Thoracic aorta (tissue), 2 donors: ENCODE measurements at regions not wholly inside any gene's neighbourhood (a gene's known extent, or its start where the extent isn't known, plus 50 kb on each side); places are given as distances from the start of the nearest gene placed in this dataset.
"Not testable (repeated sequence)": the region's sequence is repeated elsewhere in the genome, so short reads cannot be mapped to it uniquely, and the experiment has no call there.

Source experiments
- ATAC-seq: fragments of 150-250 bp; one replicate; pipeline ENCODE4 v1.8.0; 2017; ENCODE audit warnings: low read depth; ENCODE audit not compliant: insufficient number of reproducible peaks, low FRiP score
- DNase-seq: peaks from one replicate; pipeline ENCODE4 v3.0.0-alpha.2; 2020; ENCODE audit warnings: low spot score
- H3K27ac ChIP-seq, 2 donors: fragments of 200-600 bp; sonication (generic); 1 replicate in 1 of 2; 2 replicates in 1 of 2; pipeline ENCODE4 v1.5.1; 2016; ENCODE audit warnings: mild to moderate bottlenecking in 2 of 2, moderate library complexity in 2 of 2
- H3K27me3 ChIP-seq: fragments of 200-600 bp; sonication (generic); replicated peaks from 2 replicates; pipeline ENCODE4 v1.6.0; 2016; ENCODE audit warnings: mild to moderate bottlenecking; ENCODE audit not compliant: insufficient read depth
- H3K36me3 ChIP-seq: fragments of 200-600 bp; sonication (generic); one replicate; pipeline ENCODE4 v1.5.1; 2016
- H3K4me1 ChIP-seq, 2 donors: fragments of 200-600 bp; sonication (generic); 1 replicate in 1 of 2; 2 replicates in 1 of 2; pipeline versions ENCODE4 v1.5.1 to v1.6.0; 2016; ENCODE audit warnings: low read depth in 2 of 2, mild to moderate bottlenecking in 1 of 2; ENCODE audit not compliant: control insufficient read depth in 1 of 2
- H3K4me3 ChIP-seq: fragments of 200-600 bp; sonication (generic); 2 replicates; pipeline ENCODE4 v1.5.1; 2016; ENCODE audit warnings: mild to moderate bottlenecking
- H3K9me3 ChIP-seq: fragments of 200-600 bp; sonication (generic); 2 replicates; pipeline ENCODE4 v1.5.1; 2016
- CTCF ChIP-seq: fragments of 200-600 bp; sonication (generic); IDR thresholded peaks from one replicate; pipeline ENCODE4 v1.5.1; 2019; ENCODE audit warnings: antibody characterized with exemption

- Histone ChIP-seq H3K4me3 (no peak overlapping the region), H3K9me3 (no peaks in the 10 kb centered on the region), H3K36me3 (no peaks in the 10 kb centered on the region), H3K27ac (no peak overlapping the region), H3K4me1 (no peaks in the 10 kb centered on the region), H3K27me3 (no peaks in the 10 kb centered on the region)
- DNase-seq (no peak), ATAC-seq (no peak)
- TF ChIP-seq CTCF, result no peak
These were observed 178.3 kb upstream of the LAMA2 start for GRCh38 chr6:128704601-128705000.

GRCh38 chr6:128703794-128704193, 179.1 kb upstream of the LAMA2 start:
- not testable (repeated sequence) for H3K27me3 ChIP-seq, H3K4me1 ChIP-seq, H3K27ac ChIP-seq, ATAC-seq, H3K4me3 ChIP-seq, H3K9me3 ChIP-seq, DNase-seq, H3K36me3 ChIP-seq

GRCh38 chr6:128696691-128697689, 176.6 kb upstream of the PTPRK start:
- no peak for TF ChIP-seq CTCF
- Histone ChIP-seq H3K36me3 (no peaks in the 10 kb centered on the region), H3K9me3 (no peaks in the 10 kb centered on the region), H3K4me3 (no peak overlapping the region), H3K4me1 (no peaks in the 10 kb centered on the region), H3K27ac (no peak overlapping the region), H3K27me3 (no peaks in the 10 kb centered on the region)
- no peak for DNase-seq
- ATAC-seq, result no peak

GRCh38 chr6:128694303-128695009, 174.1 kb upstream of the PTPRK start:
- no peak for ATAC-seq
- no peak overlapping the region for H3K4me3 ChIP-seq
- no peak for TF ChIP-seq CTCF
- H3K36me3 ChIP-seq, result no peaks in the 10 kb centered on the region
- no peak overlapping the region for H3K27ac ChIP-seq
- no peak for DNase-seq
- H3K4me1 ChIP-seq, result no peaks in the 10 kb centered on the region
- no peaks in the 10 kb centered on the region for H3K27me3 ChIP-seq
- no peaks in the 10 kb centered on the region for H3K9me3 ChIP-seq

- no peaks in the 10 kb centered on the region for H3K4me1 ChIP-seq
- H3K4me3 ChIP-seq, result no peak overlapping the region
- H3K27me3 ChIP-seq, result no peaks in the 10 kb centered on the region
- DNase-seq (no peak), ATAC-seq (no peak)
- H3K9me3 ChIP-seq, result no peaks in the 10 kb centered on the region
- TF ChIP-seq CTCF, result no peak
- H3K36me3 ChIP-seq, result no peaks in the 10 kb centered on the region
- H3K27ac ChIP-seq, result no peak overlapping the region
These were observed 169.7 kb upstream of the PTPRK start for GRCh38 chr6:128690063-128690462.
